GM12891 (cell line): ENCODE measurements at regions not wholly inside any gene's neighbourhood (a gene's known extent, or its start where the extent isn't known, plus 50 kb on each side); places are given as distances from the start of the nearest gene placed in this dataset.

Experiments
- PAX5 ChIP-seq: IDR thresholded peaks from 2 replicates; pipeline ENCODE4 v1.6.1; 2011; ENCODE audit warnings: low read length, moderate library complexity, mild to moderate bottlenecking; ENCODE audit not compliant: insufficient read depth, severe bottlenecking
- POLR2A ChIP-seq: IDR thresholded peaks from 2 replicates; pipeline ENCODE4 v1.6.1; 2011; ENCODE audit warnings: low read depth, low read length, control low read depth
- POLR2AphosphoS5 ChIP-seq: IDR thresholded peaks from 2 replicates; pipeline ENCODE4 v1.6.1; 2011; ENCODE audit warnings: low read depth, low read length, control low read depth
- SPI1 ChIP-seq: IDR thresholded peaks from 2 replicates; pipeline ENCODE4 v1.6.1; 2011; ENCODE audit warnings: low read depth, low read length, control low read depth
- TAF1 ChIP-seq: IDR thresholded peaks from 2 replicates; pipeline ENCODE4 v1.6.1; 2011; ENCODE audit warnings: low read depth, low read length, control low read depth

DNA sequence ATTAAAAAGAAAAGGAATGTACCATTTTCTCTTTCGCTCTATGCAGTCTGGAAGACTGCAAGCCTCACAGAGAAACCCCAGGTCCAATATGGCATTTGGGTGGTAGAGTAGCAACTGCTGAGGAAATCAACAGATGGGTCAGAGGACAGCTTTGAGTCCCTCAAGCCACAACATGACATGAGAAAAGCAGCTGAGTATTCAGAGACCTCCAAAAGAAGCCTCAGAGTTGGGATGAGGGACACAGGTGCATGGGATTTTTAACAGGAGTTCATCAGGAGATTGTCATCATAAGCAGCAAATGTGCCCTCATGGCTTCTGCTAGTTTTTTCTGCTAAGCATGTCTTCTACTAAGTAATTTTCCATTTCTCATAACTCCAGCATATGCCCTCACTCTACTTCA lies 111.6 kb downstream of the BLID start:
- TF ChIP-seq TAF1 (no peak), POLR2A (no peak), POLR2AphosphoS5 (no peak), SPI1 (no peak), PAX5 (no peak)
